ENCODE measurements at regions not wholly inside any gene's neighbourhood (a gene's known extent, or its start where the extent isn't known, plus 50 kb on each side); places are given as distances from the start of the nearest gene placed in this dataset.

DNA sequence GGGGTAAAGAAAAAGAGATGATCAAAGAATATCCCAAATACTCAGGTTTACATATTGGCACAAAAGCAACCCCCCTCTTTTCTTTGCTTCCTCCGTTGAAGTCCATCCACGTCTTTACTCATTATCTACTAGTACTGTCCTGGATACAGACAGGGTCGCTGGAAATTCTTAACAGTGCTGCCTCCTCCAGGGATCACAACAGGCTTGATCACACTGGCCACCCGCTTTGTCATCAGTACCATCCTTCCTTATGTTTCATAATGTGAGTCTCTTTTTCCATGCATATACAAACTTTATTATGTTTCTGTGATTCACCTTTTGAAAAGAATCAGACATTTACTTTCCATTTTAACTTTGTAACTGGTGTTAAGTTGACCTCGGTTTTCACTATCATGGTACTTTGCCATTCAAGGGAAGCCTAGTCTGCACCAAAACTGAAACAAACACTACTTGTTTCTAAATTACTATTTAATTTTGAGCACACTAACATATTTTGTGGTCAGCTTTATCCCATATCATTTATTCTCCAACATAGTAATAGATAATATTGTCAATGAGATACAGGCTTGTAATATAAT lies 387.5 kb upstream of the PPP1R2C start:
- TF ChIP-seq, protein P1, sequence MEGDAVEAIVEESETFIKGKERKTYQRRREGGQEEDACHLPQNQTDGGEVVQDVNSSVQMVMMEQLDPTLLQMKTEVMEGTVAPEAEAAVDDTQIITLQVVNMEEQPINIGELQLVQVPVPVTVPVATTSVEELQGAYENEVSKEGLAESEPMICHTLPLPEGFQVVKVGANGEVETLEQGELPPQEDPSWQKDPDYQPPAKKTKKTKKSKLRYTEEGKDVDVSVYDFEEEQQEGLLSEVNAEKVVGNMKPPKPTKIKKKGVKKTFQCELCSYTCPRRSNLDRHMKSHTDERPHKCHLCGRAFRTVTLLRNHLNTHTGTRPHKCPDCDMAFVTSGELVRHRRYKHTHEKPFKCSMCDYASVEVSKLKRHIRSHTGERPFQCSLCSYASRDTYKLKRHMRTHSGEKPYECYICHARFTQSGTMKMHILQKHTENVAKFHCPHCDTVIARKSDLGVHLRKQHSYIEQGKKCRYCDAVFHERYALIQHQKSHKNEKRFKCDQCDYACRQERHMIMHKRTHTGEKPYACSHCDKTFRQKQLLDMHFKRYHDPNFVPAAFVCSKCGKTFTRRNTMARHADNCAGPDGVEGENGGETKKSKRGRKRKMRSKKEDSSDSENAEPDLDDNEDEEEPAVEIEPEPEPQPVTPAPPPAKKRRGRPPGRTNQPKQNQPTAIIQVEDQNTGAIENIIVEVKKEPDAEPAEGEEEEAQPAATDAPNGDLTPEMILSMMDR (IDR thresholded peaks at IDR 0.05; ENCODE audit: unreplicated experiment) = no peak
- Mint-ChIP-seq H3K4me3 (ENCODE audit: unreplicated experiment) (no peak overlapping the region), H3K4me1 (ENCODE audit: unreplicated experiment) (no peaks in the 10 kb centered on the region), H3K27me3 (ENCODE audit: unreplicated experiment) (peaks cover 1% of the 10 kb centered on the region), H3K36me3 (ENCODE audit: low read depth, unreplicated experiment) (no peaks in the 10 kb centered on the region), H3K9me3 (ENCODE audit: unreplicated experiment) (no peaks in the 10 kb centered on the region), H3K27ac (ENCODE audit: unreplicated experiment) (no peak overlapping the region)
- DNase-seq (ENCODE audit: low spot score) = no peak

DNA sequence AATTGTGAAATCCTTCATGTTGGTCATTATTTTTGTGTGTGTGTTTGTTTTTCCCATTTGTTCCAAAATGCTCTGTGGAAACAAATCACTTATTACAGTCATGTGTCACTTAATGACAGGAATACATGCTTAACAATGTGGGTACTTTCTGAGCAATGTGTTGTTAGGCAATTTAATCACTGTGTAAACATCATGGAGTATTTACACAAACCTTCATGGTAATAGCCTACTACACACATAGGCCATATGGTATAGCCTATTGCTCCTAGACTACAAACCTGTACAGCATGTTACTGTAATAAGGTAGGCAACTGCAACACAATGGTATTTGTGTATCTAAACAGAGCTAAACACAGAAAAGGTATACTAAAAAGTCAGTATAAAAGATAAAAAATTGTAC lies 388.9 kb upstream of the PPP1R2C start:
- no peak overlapping the region for H3K27ac Mint-ChIP-seq (ENCODE audit: unreplicated experiment)
- TF ChIP-seq, protein P1 (IDR thresholded peaks at IDR 0.05; ENCODE audit: unreplicated experiment) = no peak
- no peak for DNase-seq (ENCODE audit: low spot score)

GRCh38 chrX:43175434-43175833 lies 397.5 kb upstream of the PPP1R2C start:
- Mint-ChIP-seq H3K36me3 (ENCODE audit: low read depth, unreplicated experiment) (no peaks in the 10 kb centered on the region), H3K4me1 (ENCODE audit: unreplicated experiment) (no peaks in the 10 kb centered on the region), H3K9me3 (ENCODE audit: unreplicated experiment) (no peaks in the 10 kb centered on the region), H3K4me3 (ENCODE audit: unreplicated experiment) (no peak overlapping the region), H3K27ac (ENCODE audit: unreplicated experiment) (no peak overlapping the region), H3K27me3 (ENCODE audit: unreplicated experiment) (no peaks in the 10 kb centered on the region)
- DNase-seq (ENCODE audit: low spot score) = no peak
- TF ChIP-seq, protein P1 (IDR thresholded peaks at IDR 0.05; ENCODE audit: unreplicated experiment) = no peak

More for the DNA sequence above, 388.9 kb upstream of the PPP1R2C start:
- Mint-ChIP-seq H3K9me3 (ENCODE audit: unreplicated experiment) (no peaks in the 10 kb centered on the region), H3K27me3 (ENCODE audit: unreplicated experiment) (peaks cover 1% of the 10 kb centered on the region), H3K4me1 (ENCODE audit: unreplicated experiment) (no peaks in the 10 kb centered on the region), H3K36me3 (ENCODE audit: low read depth, unreplicated experiment) (no peaks in the 10 kb centered on the region), H3K4me3 (ENCODE audit: unreplicated experiment) (no peak overlapping the region)

- no peaks in the 10 kb centered on the region for H3K9me3 Mint-ChIP-seq (ENCODE audit: unreplicated experiment)
- TF ChIP-seq, protein P1 (IDR thresholded peaks at IDR 0.05; ENCODE audit: unreplicated experiment) = no peak
- H3K4me3 Mint-ChIP-seq (ENCODE audit: unreplicated experiment) = no peak overlapping the region
- peaks cover 2% of the 10 kb centered on the region for H3K27me3 Mint-ChIP-seq (ENCODE audit: unreplicated experiment)
- H3K4me1 Mint-ChIP-seq (ENCODE audit: unreplicated experiment) = no peaks in the 10 kb centered on the region
- DNase-seq (ENCODE audit: low spot score) = no peak
- no peak overlapping the region for H3K27ac Mint-ChIP-seq (ENCODE audit: unreplicated experiment)
- no peaks in the 10 kb centered on the region for H3K36me3 Mint-ChIP-seq (ENCODE audit: low read depth, unreplicated experiment)
Measured at GRCh38 chrX:43176686-43177085, 398.7 kb upstream of the PPP1R2C start.

DNA sequence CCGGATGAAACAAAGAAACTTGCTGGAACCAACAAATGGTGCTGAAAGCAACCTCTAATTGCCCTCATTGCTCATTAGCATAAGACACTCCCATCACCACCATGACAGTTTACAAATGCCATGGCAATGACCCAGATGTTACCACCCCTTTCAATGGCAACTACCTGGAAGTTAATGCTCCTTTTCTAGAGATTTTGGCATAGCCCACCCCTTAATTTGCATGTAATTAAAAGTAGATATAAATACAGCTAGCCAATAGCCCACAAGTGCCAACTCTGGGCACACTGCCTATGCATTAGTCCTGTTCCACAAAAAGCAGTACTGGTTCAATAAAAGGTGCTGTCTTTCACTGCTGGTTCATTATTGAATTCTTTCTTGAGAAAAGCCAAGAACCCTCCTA lies 410.3 kb upstream of the PPP1R2C start:
- Mint-ChIP-seq H3K4me1 (ENCODE audit: unreplicated experiment) (no peaks in the 10 kb centered on the region), H3K9me3 (ENCODE audit: unreplicated experiment) (no peaks in the 10 kb centered on the region)
- TF ChIP-seq, protein P1 (IDR thresholded peaks at IDR 0.05; ENCODE audit: unreplicated experiment) = no peak

More for the DNA sequence above, 410.3 kb upstream of the PPP1R2C start:
- no peak overlapping the region for H3K27ac Mint-ChIP-seq (ENCODE audit: unreplicated experiment)
- no peaks in the 10 kb centered on the region for H3K36me3 Mint-ChIP-seq (ENCODE audit: low read depth, unreplicated experiment)
- H3K27me3 Mint-ChIP-seq (ENCODE audit: unreplicated experiment) = no peaks in the 10 kb centered on the region
- no peak for DNase-seq (ENCODE audit: low spot score)
- no peak overlapping the region for H3K4me3 Mint-ChIP-seq (ENCODE audit: unreplicated experiment)

Data from endothelial cell (in vitro differentiated cells).